ENCODE measurements at regions not wholly inside any gene's neighbourhood (a gene's known extent, or its start where the extent isn't known, plus 50 kb on each side); places are given as distances from the start of the nearest gene placed in this dataset.

GRCh38 chr6:165963750-165964149 is 203.9 kb downstream of the TBXT start:
- Mint-ChIP-seq H3K27me3 (ENCODE audit: unreplicated experiment) (no peaks in the 10 kb centered on the region), H3K4me1 (ENCODE audit: unreplicated experiment) (no peaks in the 10 kb centered on the region), H3K27ac (ENCODE audit: unreplicated experiment) (no peak overlapping the region), H3K9me3 (ENCODE audit: unreplicated experiment) (no peaks in the 10 kb centered on the region), H3K4me3 (ENCODE audit: unreplicated experiment) (no peak overlapping the region), H3K36me3 (ENCODE audit: low read depth, unreplicated experiment) (no peaks in the 10 kb centered on the region)
- DNase-seq (ENCODE audit: low spot score), result no peak
- TF ChIP-seq CTCF (IDR thresholded peaks at IDR 0.05; ENCODE audit: unreplicated experiment), result no peak

DNA sequence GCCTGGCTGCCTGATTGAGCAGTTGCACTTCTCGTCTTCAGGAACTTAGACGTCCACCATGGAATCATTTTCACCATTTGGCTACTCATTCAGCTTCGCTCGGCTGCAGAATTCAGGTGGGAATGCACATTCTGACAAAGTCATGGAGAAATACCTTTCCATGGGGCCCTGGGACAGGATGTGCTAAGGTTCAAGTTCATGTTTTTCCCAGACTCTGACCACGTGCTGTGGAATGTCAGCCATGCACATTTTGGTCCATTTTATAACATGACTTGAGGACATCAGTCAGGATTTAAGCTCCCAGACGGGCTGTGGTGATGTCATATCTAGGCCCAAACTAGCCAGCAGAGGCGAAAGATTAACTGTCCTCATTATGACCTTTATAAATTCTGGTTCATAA is 205.3 kb downstream of the TBXT start:
- no peaks in the 10 kb centered on the region for H3K4me1 Mint-ChIP-seq (ENCODE audit: unreplicated experiment)
- DNase-seq (ENCODE audit: low spot score), result no peak
- H3K27ac Mint-ChIP-seq (ENCODE audit: unreplicated experiment), result no peak overlapping the region
- H3K9me3 Mint-ChIP-seq (ENCODE audit: unreplicated experiment), result no peaks in the 10 kb centered on the region
- H3K36me3 Mint-ChIP-seq (ENCODE audit: low read depth, unreplicated experiment), result no peaks in the 10 kb centered on the region
- H3K27me3 Mint-ChIP-seq (ENCODE audit: unreplicated experiment), result no peaks in the 10 kb centered on the region
- H3K4me3 Mint-ChIP-seq (ENCODE audit: unreplicated experiment), result no peak overlapping the region
- TF ChIP-seq CTCF (IDR thresholded peaks at IDR 0.05; ENCODE audit: unreplicated experiment), result no peak

DNA sequence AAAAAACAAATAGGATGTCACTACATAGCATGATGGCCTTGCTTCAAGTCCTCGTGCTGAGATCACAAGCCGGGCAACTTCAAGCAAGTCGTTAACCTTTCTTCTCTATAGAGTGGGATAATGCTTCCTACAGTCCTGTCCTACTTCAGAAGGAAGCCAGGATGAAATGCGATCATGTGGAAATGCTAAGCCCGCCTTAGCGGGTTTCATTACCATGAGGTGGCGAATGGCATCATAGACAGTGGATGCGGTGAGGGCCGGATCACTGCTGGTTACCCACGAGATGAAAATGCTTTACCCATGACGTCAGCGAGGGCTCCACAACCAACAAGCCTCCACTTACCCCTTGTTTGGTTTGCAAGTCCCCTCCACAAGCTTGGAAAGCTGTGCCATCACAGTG is 206.4 kb downstream of the TBXT start:
- Mint-ChIP-seq H3K9me3 (ENCODE audit: unreplicated experiment) (no peaks in the 10 kb centered on the region), H3K4me1 (ENCODE audit: unreplicated experiment) (no peaks in the 10 kb centered on the region), H3K27ac (ENCODE audit: unreplicated experiment) (no peak overlapping the region), H3K4me3 (ENCODE audit: unreplicated experiment) (no peak overlapping the region), H3K36me3 (ENCODE audit: low read depth, unreplicated experiment) (no peaks in the 10 kb centered on the region), H3K27me3 (ENCODE audit: unreplicated experiment) (no peaks in the 10 kb centered on the region)
- no peak for TF ChIP-seq CTCF (IDR thresholded peaks at IDR 0.05; ENCODE audit: unreplicated experiment)
- no peak for DNase-seq (ENCODE audit: low spot score)

- Mint-ChIP-seq H3K9me3 (ENCODE audit: unreplicated experiment) (no peaks in the 10 kb centered on the region), H3K36me3 (ENCODE audit: low read depth, unreplicated experiment) (no peaks in the 10 kb centered on the region), H3K27ac (ENCODE audit: unreplicated experiment) (no peak overlapping the region), H3K4me1 (ENCODE audit: unreplicated experiment) (no peaks in the 10 kb centered on the region), H3K27me3 (ENCODE audit: unreplicated experiment) (no peaks in the 10 kb centered on the region), H3K4me3 (ENCODE audit: unreplicated experiment) (no peak overlapping the region)
- DNase-seq (ENCODE audit: low spot score), result no peak
- TF ChIP-seq CTCF (IDR thresholded peaks at IDR 0.05; ENCODE audit: unreplicated experiment), result no peak
Observed at GRCh38 chr6:165960695-165961094, 207.0 kb downstream of the TBXT start.

DNA sequence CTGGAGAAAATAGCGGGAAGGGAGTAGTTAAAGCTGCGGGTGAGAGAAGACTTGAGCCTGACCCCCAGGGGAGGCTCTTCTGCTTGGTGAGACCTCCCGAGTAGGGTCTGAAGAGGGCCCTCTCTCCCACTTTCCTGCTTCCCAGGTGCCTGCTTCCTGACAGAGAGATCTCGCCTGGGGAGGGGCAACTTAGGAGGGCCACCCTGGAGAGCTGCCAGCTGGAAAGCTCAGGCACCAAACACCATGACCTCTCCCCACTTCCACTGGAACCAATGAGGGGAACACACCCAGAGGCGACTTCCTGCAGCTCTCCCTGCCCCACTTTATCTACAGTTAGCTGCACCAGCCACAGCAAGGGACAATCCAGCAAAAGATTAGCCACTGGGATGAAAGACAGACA is 208.0 kb downstream of the TBXT start:
- no peaks in the 10 kb centered on the region for H3K9me3 Mint-ChIP-seq (ENCODE audit: unreplicated experiment)
- no peak overlapping the region for H3K27ac Mint-ChIP-seq (ENCODE audit: unreplicated experiment)
- H3K27me3 Mint-ChIP-seq (ENCODE audit: unreplicated experiment), result no peaks in the 10 kb centered on the region
- no peaks in the 10 kb centered on the region for H3K36me3 Mint-ChIP-seq (ENCODE audit: low read depth, unreplicated experiment)
- no peaks in the 10 kb centered on the region for H3K4me1 Mint-ChIP-seq (ENCODE audit: unreplicated experiment)
- no peak for DNase-seq (ENCODE audit: low spot score)
- no peak for TF ChIP-seq CTCF (IDR thresholded peaks at IDR 0.05; ENCODE audit: unreplicated experiment)
- no peak overlapping the region for H3K4me3 Mint-ChIP-seq (ENCODE audit: unreplicated experiment)

Measured in endothelial cell (in vitro differentiated cells).